ENCODE measurements at regions not wholly inside any gene's neighbourhood (a gene's known extent, or its start where the extent isn't known, plus 50 kb on each side); places are given as distances from the start of the nearest gene placed in this dataset.
A peak's percentile ranks its signal among the peaks of the same experiment; 100 is the strongest.

DNA sequence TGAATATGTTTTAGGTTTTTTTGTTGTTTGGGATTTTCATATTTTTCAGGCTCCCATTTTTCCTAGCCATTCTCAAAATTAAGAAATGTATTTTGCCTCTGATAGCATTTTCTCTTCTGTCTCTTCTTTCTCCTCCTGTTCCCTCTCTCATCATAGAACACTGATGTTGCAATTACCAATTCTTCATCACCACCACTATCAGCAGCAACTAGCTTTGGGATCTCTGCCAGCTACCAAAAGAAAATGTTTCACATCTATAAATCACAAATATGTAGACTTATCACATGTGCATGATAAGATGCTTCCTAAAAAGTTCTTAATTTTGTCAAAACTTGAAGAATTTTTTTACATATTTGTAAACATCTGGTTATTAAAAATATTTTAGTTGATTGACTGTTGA, 887.1 kb downstream of the MAT2B start:
- DNase-seq (ENCODE audit: low read depth) = no peak

- DNase-seq (ENCODE audit: low read depth) = no peak
Observed at GRCh38 chr5:164394686-164395194, 889.3 kb downstream of the MAT2B start.

- DNase-seq (ENCODE audit: low read depth) = no peak
Observed at GRCh38 chr5:164412531-164412930, 907.1 kb downstream of the MAT2B start.

DNA sequence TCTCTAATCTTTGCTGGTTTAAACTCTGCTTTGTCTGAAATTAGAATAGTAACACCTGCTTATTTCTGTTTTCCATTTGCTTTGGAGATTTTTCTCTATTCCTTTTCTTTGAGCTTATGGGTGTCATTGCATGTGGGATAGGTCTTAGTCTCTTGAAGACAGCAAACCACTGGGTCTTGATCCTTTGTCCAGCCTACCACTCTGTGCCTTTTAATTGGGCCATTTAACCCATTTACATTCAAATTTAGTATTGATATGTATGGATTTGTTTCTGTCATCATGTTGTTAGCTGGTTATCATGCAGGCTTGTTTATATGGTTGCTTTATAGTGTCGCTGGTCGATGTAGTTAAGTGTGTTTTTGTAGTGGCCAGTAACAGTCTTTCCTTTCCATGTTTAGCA, 914.7 kb downstream of the MAT2B start:
- no peak for DNase-seq (ENCODE audit: low read depth)

GRCh38 chr5:164422400-164422799, 917.0 kb downstream of the MAT2B start:
- DNase-seq (ENCODE audit: low read depth) = peak; percentile 32

DNA sequence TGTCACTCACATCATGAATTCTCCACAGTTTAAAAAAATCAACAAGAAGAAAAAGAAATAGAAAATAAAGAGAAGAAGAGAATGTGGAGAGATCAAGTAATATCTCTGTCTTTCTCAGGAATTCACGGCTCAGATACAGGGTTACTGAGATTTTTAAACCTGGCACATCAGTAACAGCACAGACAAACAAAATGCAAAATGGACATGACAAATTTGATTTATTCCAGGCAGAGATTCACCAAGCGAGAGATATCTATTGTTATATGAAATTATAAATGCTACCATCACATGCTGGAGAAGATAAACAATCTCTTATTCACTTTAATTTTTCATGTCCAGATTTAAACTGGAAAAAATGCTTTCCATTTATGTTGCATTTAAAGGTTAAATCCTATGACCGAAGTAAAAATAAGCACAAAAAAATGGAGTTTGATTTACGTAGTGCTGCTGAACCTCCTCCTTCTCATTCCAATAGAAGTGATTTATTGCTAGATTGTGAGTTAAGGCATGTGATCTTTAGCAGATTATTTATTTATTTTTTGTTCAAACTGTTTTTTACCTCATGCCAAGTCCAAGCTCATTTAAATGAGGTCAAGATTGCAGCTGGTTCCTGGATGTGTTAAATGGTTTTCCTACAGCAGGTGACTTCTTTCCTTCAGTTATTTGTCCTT, 926.4 kb downstream of the MAT2B start:
- no peak for DNase-seq (ENCODE audit: low read depth)

- DNase-seq (ENCODE audit: low read depth) = peak; percentile 26
Observed at GRCh38 chr5:164433106-164433870, 927.9 kb downstream of the MAT2B start.

DNA sequence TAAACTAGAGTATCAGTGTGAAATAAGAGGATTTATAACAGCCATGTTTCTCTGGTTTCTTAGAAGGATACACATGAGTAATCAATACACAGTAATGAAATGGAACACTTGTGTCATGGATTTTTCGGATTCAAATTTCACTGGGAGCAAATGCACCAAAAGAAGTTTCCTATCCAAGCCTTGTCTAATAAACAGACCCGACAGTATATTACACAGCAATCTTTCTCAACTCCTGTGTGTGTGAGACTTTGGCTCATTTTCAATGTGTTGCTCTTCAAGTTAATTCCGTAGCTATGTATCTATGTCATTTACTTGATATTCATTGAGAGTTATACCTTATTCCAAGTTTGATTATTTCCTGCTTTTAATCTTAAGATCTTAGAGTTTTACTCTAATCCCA, 930.2 kb downstream of the MAT2B start:
- no peak for DNase-seq (ENCODE audit: low read depth)

GRCh38 chr5:164439799-164440198, 934.4 kb downstream of the MAT2B start:
- no peak for DNase-seq (ENCODE audit: low read depth)

- DNase-seq (ENCODE audit: low read depth) = no peak
Observed at GRCh38 chr5:164449460-164449859, 944.0 kb downstream of the MAT2B start.

DNA sequence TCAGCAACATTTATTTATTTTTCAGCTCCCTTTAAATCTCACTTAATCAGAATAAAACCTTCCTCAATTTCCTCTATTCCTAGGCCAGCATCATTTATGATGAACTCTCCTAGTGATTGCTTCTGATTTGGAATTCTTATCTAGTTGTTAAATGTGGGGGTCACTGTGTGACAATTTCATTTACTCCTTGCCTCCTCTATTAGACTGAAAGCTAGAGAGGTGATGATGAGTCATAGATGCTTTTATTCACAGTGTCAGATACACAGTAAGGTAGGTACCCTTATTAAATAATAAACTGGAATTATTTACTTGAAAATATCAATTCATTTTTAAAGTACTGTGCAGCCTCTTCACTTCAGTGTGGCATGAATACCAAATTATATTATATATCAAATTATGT, 960.6 kb downstream of the MAT2B start:
- DNase-seq (ENCODE audit: low read depth) = no peak

DNA sequence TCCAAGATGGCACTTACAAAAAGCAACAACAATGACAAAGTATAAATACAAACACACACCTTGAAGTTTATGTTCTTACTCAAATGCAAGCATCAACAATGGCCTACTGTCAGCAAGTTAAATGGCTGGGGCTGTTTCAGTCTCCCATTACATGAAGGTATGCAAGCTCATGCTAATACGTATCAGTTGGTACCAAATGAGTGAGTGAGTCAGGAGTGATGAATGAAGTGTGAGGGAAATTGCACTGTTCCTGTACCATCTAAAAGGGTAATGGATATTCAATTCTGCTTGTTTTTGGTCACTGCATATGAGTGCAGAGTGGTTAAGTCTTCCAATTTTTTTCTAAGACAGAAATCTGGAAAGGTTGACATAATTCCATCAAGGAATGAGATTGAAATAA, 964.9 kb downstream of the MAT2B start:
- DNase-seq (ENCODE audit: low read depth) = no peak

GRCh38 chr5:164472165-164472564, 966.7 kb downstream of the MAT2B start:
- no peak for DNase-seq (ENCODE audit: low read depth)

GRCh38 chr5:164475339-164475977, 970.0 kb downstream of the MAT2B start:
- DNase-seq (ENCODE audit: low read depth) = peak; percentile 43

GRCh38 chr5:164481270-164481669, 975.9 kb downstream of the MAT2B start:
- DNase-seq (ENCODE audit: low read depth) = no peak

- no peak for DNase-seq (ENCODE audit: low read depth)
Observed at GRCh38 chr5:164482351-164482750, 976.9 kb downstream of the MAT2B start.

DNA sequence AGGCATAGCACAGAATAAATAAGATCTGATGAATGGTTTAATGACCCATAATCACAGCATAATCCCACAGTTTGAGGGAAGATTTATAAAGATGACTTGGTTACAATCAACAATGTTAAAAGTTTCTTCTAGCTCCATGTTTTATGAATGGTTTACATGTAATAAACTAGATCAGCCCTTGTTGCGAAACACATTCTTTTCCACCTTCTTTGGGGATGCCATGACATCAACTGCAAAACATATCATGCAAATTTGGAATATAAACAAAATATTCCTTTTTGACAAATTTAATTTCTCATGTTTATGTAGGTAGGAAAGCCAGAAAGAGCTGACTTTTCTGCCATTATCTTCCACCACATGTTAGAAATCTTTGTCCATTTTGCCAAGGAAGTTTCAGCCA, 979.5 kb downstream of the MAT2B start:
- no peak for DNase-seq (ENCODE audit: low read depth)

DNA sequence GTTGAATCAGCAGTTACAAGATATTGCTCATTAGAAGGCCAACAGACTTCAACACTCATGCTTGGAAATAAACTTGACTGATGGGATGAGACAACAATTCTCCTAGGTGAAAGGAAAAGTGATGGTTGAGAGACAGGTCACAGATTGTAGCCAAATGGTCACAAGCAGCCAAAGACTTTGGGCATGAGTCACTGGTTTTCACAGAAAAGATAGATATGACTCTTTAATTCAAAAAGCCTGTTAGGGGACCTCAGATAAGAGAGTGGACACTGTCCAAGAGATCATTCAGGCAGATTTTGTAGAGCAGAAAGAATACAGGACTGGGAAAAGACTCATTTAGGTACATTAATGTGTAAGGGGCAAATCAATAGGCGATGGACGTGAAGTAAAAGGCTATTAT, 982.5 kb downstream of the MAT2B start:
- DNase-seq (ENCODE audit: low read depth) = peak; percentile 0

- DNase-seq (ENCODE audit: low read depth) = no peak
Observed at GRCh38 chr5:164497311-164498064, 992.1 kb downstream of the MAT2B start.

DNA sequence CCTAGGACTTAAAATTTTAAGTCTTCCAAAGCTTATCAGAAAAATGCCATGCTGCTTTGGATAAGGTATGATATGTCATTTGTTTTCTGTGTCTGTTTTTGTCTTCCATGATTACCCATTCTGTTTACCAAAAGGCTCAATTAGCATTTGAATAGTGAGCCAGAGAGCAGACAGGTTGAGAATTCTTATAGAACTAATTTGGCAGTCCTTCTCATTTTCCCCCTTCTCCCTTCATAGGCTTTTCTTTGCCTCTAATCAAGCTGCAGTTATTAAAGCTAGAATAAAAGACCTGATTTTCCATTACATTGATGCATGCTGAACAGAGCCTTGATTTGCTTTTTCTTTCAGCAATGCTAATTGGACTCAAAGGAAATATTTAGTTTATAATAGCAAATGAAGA, 993.0 kb downstream of the MAT2B start:
- DNase-seq (ENCODE audit: low read depth) = no peak

DNA sequence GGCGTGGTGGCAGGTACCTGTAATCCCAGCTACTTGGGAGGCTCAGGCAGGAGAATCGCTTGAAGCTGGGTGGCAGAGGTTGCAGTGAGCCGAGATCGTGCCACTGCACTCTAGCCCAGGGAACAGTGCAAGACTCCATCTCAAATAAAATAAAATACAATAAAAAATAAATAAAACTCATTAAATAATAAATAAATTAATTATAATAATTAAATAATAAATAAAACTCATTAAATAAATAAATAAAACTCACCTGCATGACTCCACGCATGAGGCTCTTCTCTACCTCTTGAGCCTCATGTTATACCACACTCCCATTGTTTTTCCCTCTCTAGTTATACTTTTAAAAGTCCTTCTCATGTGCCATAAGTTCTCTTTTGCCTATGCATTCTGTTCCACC, 995.4 kb downstream of the MAT2B start:
- DNase-seq (ENCODE audit: low read depth) = no peak

DNA sequence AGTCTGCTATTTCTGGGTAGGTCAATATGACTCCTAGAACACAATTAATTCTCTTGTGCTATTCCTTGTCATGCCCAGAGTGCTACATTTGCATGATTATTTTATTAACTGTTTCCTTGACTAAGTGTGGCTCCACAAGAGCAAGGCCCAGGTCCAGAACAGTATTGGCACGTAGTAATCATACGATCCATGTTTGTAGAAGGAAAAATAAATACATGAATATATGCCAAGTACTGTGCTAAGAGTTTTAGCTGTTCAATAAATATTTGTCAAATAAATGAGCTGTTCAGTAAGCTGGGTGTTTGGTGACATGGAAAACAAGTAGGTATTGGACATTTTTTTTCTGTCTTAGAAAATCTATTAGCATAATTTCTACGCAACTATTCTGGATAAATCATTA, 995.9 kb downstream of the MAT2B start:
- no peak for DNase-seq (ENCODE audit: low read depth)
